ENCODE measurements at regions not wholly inside any gene's neighbourhood (a gene's known extent, or its start where the extent isn't known, plus 50 kb on each side); places are given as distances from the start of the nearest gene placed in this dataset.
"Not testable (repeated sequence)": the region's sequence is repeated elsewhere in the genome, so short reads cannot be mapped to it uniquely, and the experiment has no call there.

GRCh38 chr6:112522587-112522986, 175.5 kb downstream of the RFPL4B start:
- H3K27me3 Mint-ChIP-seq (ENCODE audit: low read depth, poor library complexity): peaks cover 7% of the 10 kb centered on the region
- H3K9me3 Mint-ChIP-seq: peaks cover 8% of the 10 kb centered on the region
- TF ChIP-seq CTCF (IDR thresholded peaks at IDR 0.05): no peak
- no peaks in the 10 kb centered on the region for H3K36me3 Mint-ChIP-seq (ENCODE audit: low read depth)
- H3K4me3 Mint-ChIP-seq: no peak overlapping the region
- H3K27ac Mint-ChIP-seq: no peak overlapping the region
- H3K4me1 Mint-ChIP-seq: no peaks in the 10 kb centered on the region
- DNase-seq: no peak

- no peak for TF ChIP-seq CTCF (IDR thresholded peaks at IDR 0.05)
- peaks cover 6% of the 10 kb centered on the region for H3K27me3 Mint-ChIP-seq (ENCODE audit: low read depth, poor library complexity)
- H3K36me3 Mint-ChIP-seq (ENCODE audit: low read depth): peaks cover under 1% of the 10 kb centered on the region
- peaks cover 10% of the 10 kb centered on the region for H3K9me3 Mint-ChIP-seq
- H3K4me1 Mint-ChIP-seq: no peaks in the 10 kb centered on the region
- no peak for DNase-seq
- H3K4me3 Mint-ChIP-seq: no peak overlapping the region
- no peak overlapping the region for H3K27ac Mint-ChIP-seq
Measured at GRCh38 chr6:112524071-112524470, 176.9 kb downstream of the RFPL4B start.

- H3K4me1 Mint-ChIP-seq: no peaks in the 10 kb centered on the region
- peaks cover 22% of the 10 kb centered on the region for H3K9me3 Mint-ChIP-seq
- peaks cover 5% of the 10 kb centered on the region for H3K36me3 Mint-ChIP-seq (ENCODE audit: low read depth)
- H3K27me3 Mint-ChIP-seq (ENCODE audit: low read depth, poor library complexity): peaks cover 6% of the 10 kb centered on the region
- H3K4me3 Mint-ChIP-seq: no peak overlapping the region
- no peak for DNase-seq
- no peak overlapping the region for H3K27ac Mint-ChIP-seq
- TF ChIP-seq CTCF (IDR thresholded peaks at IDR 0.05): no peak
Measured at GRCh38 chr6:112525749-112526148, 178.6 kb downstream of the RFPL4B start.

- DNase-seq: no peak
- H3K36me3 Mint-ChIP-seq (ENCODE audit: low read depth): peaks cover 5% of the 10 kb centered on the region
- no peak overlapping the region for H3K4me3 Mint-ChIP-seq
- TF ChIP-seq CTCF (IDR thresholded peaks at IDR 0.05): no peak
- H3K9me3 Mint-ChIP-seq: peaks cover 22% of the 10 kb centered on the region
- H3K27ac Mint-ChIP-seq: no peak overlapping the region
- H3K4me1 Mint-ChIP-seq: no peaks in the 10 kb centered on the region
- H3K27me3 Mint-ChIP-seq (ENCODE audit: low read depth, poor library complexity): peaks cover 5% of the 10 kb centered on the region
Measured at GRCh38 chr6:112526594-112526993, 179.5 kb downstream of the RFPL4B start.

GRCh38 chr6:112528306-112528705, 181.2 kb downstream of the RFPL4B start:
- not testable (repeated sequence) for H3K36me3 Mint-ChIP-seq (ENCODE audit: low read depth); H3K27ac Mint-ChIP-seq; H3K27me3 Mint-ChIP-seq (ENCODE audit: low read depth, poor library complexity); H3K4me1 Mint-ChIP-seq; DNase-seq; H3K4me3 Mint-ChIP-seq
- H3K9me3 Mint-ChIP-seq: peaks cover 22% of the 10 kb centered on the region

GRCh38 chr6:112535816-112536215, 188.7 kb downstream of the RFPL4B start:
- no peak overlapping the region for H3K27ac Mint-ChIP-seq
- no peaks in the 10 kb centered on the region for H3K4me1 Mint-ChIP-seq
- no peak for TF ChIP-seq CTCF (IDR thresholded peaks at IDR 0.05)

More at GRCh38 chr6:112535816-112536215, 188.7 kb downstream of the RFPL4B start:
- Mint-ChIP-seq H3K4me3 (no peak overlapping the region), H3K27me3 (ENCODE audit: low read depth, poor library complexity) (no peaks in the 10 kb centered on the region), H3K9me3 (peaks cover 22% of the 10 kb centered on the region), H3K36me3 (ENCODE audit: low read depth) (no peaks in the 10 kb centered on the region)
- DNase-seq: no peak

Measured in nephron progenitor cell (in vitro differentiated cells).